ENCODE measurements at regions not wholly inside any gene's neighbourhood (a gene's known extent, or its start where the extent isn't known, plus 50 kb on each side); places are given as distances from the start of the nearest gene placed in this dataset.

- Mint-ChIP-seq H3K9me3 (ENCODE audit: unreplicated experiment) (no peaks in the 10 kb centered on the region), H3K36me3 (ENCODE audit: low read depth, unreplicated experiment) (no peaks in the 10 kb centered on the region), H3K4me1 (ENCODE audit: unreplicated experiment) (no peaks in the 10 kb centered on the region), H3K27ac (ENCODE audit: unreplicated experiment) (no peak overlapping the region), H3K4me3 (ENCODE audit: unreplicated experiment) (no peak overlapping the region), H3K27me3 (ENCODE audit: unreplicated experiment) (no peaks in the 10 kb centered on the region)
- no peak for TF ChIP-seq CTCF (IDR thresholded peaks at IDR 0.05; ENCODE audit: unreplicated experiment)
- no peak for DNase-seq (ENCODE audit: low spot score)
These were observed 636.0 kb downstream of the NR4A2 start for GRCh38 chr2:155696571-155696970.

- H3K9me3 Mint-ChIP-seq (ENCODE audit: unreplicated experiment): no peaks in the 10 kb centered on the region
- TF ChIP-seq CTCF (IDR thresholded peaks at IDR 0.05; ENCODE audit: unreplicated experiment): no peak
These were observed 637.0 kb downstream of the NR4A2 start for GRCh38 chr2:155695505-155695904.

GRCh38 chr2:155692856-155693255 is 639.7 kb downstream of the NR4A2 start:
- Mint-ChIP-seq H3K4me1 (ENCODE audit: unreplicated experiment) (no peaks in the 10 kb centered on the region), H3K9me3 (ENCODE audit: unreplicated experiment) (no peaks in the 10 kb centered on the region), H3K27ac (ENCODE audit: unreplicated experiment) (no peak overlapping the region), H3K27me3 (ENCODE audit: unreplicated experiment) (no peaks in the 10 kb centered on the region), H3K4me3 (ENCODE audit: unreplicated experiment) (no peak overlapping the region), H3K36me3 (ENCODE audit: low read depth, unreplicated experiment) (no peaks in the 10 kb centered on the region)
- TF ChIP-seq CTCF (IDR thresholded peaks at IDR 0.05; ENCODE audit: unreplicated experiment): no peak
- no peak for DNase-seq (ENCODE audit: low spot score)

More at GRCh38 chr2:155695505-155695904, 637.0 kb downstream of the NR4A2 start:
- Mint-ChIP-seq H3K27me3 (ENCODE audit: unreplicated experiment) (no peaks in the 10 kb centered on the region), H3K36me3 (ENCODE audit: low read depth, unreplicated experiment) (no peaks in the 10 kb centered on the region), H3K4me3 (ENCODE audit: unreplicated experiment) (no peak overlapping the region), H3K4me1 (ENCODE audit: unreplicated experiment) (no peaks in the 10 kb centered on the region), H3K27ac (ENCODE audit: unreplicated experiment) (no peak overlapping the region)
- DNase-seq (ENCODE audit: low spot score): no peak

GRCh38 chr2:155692106-155692505 is 640.4 kb downstream of the NR4A2 start:
- H3K27me3 Mint-ChIP-seq (ENCODE audit: unreplicated experiment): no peaks in the 10 kb centered on the region
- no peak overlapping the region for H3K27ac Mint-ChIP-seq (ENCODE audit: unreplicated experiment)
- TF ChIP-seq CTCF (IDR thresholded peaks at IDR 0.05; ENCODE audit: unreplicated experiment): no peak
- no peak overlapping the region for H3K4me3 Mint-ChIP-seq (ENCODE audit: unreplicated experiment)
- no peak for DNase-seq (ENCODE audit: low spot score)
- no peaks in the 10 kb centered on the region for H3K36me3 Mint-ChIP-seq (ENCODE audit: low read depth, unreplicated experiment)
- no peaks in the 10 kb centered on the region for H3K4me1 Mint-ChIP-seq (ENCODE audit: unreplicated experiment)
- H3K9me3 Mint-ChIP-seq (ENCODE audit: unreplicated experiment): no peaks in the 10 kb centered on the region

DNA sequence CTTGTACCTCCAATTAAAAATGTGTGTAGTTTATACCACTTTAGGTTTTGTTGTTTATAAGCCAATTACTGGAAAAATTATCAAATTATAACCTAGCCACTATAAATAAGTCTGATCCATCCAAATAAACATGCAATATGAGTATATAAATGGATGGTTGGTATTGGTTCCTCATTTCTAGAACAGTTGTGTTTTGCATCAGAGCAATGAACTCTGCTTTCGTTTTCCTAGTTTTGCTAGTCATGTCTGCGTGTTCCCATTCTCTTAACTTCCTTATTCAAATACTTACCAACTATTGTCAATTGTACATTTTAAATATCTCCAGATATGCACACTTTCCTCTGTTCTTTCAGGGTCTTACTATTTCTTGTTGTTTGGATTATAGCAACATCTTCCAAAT is 641.7 kb downstream of the NR4A2 start:
- Mint-ChIP-seq H3K36me3 (ENCODE audit: low read depth, unreplicated experiment) (no peaks in the 10 kb centered on the region), H3K4me1 (ENCODE audit: unreplicated experiment) (no peaks in the 10 kb centered on the region), H3K27ac (ENCODE audit: unreplicated experiment) (no peak overlapping the region), H3K27me3 (ENCODE audit: unreplicated experiment) (no peaks in the 10 kb centered on the region), H3K4me3 (ENCODE audit: unreplicated experiment) (no peak overlapping the region), H3K9me3 (ENCODE audit: unreplicated experiment) (no peaks in the 10 kb centered on the region)
- no peak for DNase-seq (ENCODE audit: low spot score)
- no peak for TF ChIP-seq CTCF (IDR thresholded peaks at IDR 0.05; ENCODE audit: unreplicated experiment)
